HPDE6-E6E7 (cell line): ENCODE measurements at regions not wholly inside any gene's neighbourhood (a gene's known extent, or its start where the extent isn't known, plus 50 kb on each side); places are given as distances from the start of the nearest gene placed in this dataset.

Experiments used
- DNase-seq: peaks from one replicate; pipeline ENCODE4 v3.0.0; 2011; ENCODE audit warnings: missing footprints; ENCODE audit errors: extremely low spot score

DNA sequence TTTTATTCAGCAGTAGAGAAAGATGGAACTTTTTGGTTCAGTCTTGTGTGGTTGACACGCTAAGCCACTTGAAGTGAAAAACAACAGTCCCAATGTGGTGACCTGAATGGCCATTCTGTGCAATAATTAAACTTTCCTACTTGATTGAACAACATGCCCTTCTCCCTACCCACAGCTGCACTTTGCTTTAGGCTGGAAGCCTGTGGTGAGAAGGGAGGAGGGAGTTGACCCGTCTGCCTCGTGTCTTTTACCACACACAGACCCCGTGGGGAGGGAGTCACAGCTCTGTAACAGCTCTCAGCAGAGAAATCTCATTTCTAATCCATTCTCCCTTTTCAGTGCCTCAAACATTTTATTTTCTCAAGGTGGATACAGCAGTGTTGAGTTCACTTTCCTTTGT lies 138.2 kb upstream of the PKDCC start:
- no peak for DNase-seq

GRCh38 chr2:41910126-41910525 lies 137.7 kb upstream of the PKDCC start:
- no peak for DNase-seq

- DNase-seq: no peak
Observed at GRCh38 chr2:41911033-41911432, 136.8 kb upstream of the PKDCC start.

- no peak for DNase-seq
Observed at GRCh38 chr2:41912337-41912736, 135.5 kb upstream of the PKDCC start.

DNA sequence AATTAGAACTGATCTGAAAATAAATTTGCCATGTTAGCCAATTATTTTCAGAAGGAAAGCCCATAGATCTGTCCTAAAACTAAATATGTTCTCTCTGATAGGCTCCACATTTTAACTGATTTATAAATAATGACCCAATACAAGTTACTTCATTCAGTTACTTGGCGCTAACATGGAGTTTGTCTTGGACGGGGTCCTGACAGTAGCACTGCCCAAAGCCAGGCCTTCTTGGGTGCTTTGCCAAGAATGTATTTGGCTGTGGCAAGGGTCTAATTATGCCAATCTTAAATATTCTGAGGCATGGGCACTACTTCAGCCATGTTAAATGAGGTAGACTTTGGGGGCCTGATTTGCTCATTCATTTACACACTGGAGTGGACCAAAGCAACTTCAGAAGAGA lies 135.0 kb upstream of the PKDCC start:
- no peak for DNase-seq

- no peak for DNase-seq
Observed at GRCh38 chr2:41913311-41913710, 134.5 kb upstream of the PKDCC start.

DNA sequence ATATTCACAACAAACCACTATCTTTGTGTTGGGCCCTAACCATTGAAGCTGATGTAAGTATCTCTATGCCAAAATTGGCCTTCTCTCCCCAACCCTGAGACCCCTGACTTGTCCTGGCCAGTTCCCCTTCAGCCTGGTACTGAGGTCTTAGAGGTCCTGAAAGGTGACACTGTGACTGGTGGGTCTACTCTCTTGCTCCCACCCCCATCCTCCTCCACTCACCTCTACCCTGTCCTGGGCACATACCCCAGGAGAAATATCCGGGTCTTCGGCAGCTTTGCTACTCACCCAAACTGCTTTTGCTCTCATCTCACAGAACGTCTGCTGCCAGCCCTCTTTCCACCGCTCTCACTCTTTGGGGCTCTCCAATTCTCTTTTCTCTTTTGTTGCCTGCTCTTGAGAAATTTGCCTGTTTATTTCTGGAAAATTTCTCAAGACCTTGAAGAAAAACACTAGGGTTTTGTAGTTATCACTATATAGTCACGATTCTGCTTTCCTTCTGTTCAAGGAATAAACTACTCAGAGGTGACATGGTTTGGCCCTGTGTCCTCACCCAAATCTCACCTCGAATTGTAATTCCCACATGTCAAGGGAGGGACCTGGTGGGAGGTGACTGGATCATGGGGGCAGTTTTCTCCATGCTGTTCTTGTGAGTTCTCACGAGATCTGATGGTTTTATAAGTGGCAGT lies 133.8 kb upstream of the PKDCC start:
- no peak for DNase-seq

GRCh38 chr2:41914936-41915335 lies 132.9 kb upstream of the PKDCC start:
- no peak for DNase-seq

DNA sequence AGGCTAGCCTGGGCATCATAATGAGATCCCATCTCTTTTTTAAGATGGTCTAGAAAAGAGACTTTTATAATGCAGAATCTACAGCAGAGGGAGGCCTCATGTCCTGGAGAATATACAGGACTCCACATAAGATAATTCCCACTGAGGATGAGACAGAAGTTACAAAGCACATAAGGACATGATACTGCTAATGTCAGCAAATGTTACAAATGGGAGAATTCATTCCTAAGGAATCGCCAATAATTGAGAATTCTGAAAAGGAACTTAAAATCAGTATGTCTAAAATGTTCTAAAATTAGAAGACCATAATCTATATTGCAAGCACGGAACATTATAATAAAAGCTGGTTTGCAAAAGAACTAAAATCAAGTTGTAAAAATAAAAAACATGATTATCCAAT lies 131.6 kb upstream of the PKDCC start:
- DNase-seq: no peak

DNA sequence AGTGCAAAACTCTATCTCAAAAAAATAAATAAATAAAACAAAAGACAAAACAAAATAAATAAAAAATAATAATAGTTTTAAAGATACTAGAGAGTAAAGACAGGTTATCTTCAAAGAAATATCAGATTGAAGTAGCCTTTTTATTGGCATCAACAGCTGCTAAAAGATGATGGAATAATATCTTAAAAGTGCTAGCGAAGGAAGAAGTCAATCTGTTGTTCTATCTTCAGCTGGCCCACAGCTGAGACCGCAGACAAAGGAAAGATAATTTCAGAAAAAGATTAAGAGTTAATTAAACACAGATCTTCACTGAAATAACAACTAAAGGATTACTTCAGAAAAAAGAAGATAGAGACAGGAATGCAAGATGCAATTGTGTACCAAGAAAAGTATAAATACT lies 130.2 kb upstream of the PKDCC start:
- DNase-seq: no peak

DNA sequence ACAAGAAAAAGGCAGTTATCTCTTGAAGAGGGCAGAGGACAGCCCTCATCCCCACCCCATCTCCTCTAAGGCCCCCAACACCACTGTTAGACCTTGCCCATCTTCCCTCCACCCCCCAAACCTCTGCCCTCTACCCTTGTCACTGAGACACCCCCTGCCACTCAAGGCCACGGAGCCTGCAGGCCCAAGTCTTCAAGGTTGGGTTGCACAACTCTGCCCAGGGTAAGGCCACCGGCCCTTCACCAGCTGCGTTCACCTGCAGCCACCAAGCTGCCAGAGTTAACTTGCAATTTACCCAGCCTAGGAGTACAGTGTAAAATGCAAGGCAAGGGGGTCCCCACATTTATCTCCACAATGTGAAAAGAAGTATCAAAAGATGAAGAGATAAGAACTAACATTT lies 128.7 kb upstream of the PKDCC start:
- no peak for DNase-seq

DNA sequence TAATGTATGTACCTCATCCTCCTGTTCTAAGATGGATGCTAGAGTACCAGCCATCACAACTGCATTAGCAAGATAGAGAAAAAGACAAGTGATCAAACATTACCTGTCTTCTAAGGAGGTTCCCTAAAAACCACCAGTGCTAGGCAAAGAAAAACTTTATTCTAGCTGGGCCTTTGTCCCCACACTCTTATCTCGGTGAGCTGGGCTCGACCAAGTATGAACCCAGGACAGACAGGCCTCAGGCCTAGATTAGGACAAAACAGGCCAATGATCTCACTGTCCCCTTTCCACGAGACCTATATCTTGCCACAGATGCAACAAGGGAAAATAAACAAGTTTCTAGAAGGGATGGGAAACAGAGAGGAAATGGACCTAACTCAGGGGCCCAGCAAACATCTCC lies 127.6 kb upstream of the PKDCC start:
- no peak for DNase-seq

DNA sequence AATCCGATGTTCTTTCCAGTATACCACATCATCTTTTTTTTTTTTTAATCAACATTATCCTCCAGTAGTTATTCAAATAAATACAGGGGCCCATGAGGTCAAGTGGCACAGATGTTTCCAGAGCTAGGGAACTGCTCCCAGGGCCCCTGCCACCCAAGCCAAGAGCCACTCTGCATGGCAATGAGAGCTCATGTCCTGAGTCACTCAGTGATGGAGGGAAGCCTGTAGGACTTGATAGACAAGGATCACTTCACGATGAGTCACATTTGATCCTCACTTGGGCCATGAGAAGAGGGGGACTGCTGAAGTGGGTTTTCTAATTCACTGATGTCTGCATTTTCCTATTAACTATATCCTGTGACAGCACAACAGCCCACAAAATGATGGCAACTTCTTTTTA lies 127.0 kb upstream of the PKDCC start:
- peak; percentile 51 for DNase-seq

DNA sequence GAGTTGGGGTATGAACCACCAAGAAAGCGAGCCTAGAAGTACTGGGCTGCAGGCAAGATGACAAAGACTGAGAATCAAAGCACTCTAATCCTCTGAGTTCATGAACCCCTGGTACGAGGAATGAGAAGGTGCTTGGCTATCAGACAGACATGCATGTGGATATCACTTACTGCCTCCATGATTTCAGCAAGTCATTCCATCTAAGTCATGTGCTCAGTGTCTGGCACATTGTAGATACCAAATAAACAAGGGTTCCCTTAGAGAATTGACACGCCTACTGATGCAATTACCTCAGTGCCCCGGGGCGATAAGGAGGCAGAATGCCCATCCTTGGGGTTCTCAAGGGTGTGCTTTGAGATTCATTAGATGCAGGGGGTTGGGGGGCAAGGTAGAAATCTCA lies 125.6 kb upstream of the PKDCC start:
- peak; percentile 53 for DNase-seq

DNA sequence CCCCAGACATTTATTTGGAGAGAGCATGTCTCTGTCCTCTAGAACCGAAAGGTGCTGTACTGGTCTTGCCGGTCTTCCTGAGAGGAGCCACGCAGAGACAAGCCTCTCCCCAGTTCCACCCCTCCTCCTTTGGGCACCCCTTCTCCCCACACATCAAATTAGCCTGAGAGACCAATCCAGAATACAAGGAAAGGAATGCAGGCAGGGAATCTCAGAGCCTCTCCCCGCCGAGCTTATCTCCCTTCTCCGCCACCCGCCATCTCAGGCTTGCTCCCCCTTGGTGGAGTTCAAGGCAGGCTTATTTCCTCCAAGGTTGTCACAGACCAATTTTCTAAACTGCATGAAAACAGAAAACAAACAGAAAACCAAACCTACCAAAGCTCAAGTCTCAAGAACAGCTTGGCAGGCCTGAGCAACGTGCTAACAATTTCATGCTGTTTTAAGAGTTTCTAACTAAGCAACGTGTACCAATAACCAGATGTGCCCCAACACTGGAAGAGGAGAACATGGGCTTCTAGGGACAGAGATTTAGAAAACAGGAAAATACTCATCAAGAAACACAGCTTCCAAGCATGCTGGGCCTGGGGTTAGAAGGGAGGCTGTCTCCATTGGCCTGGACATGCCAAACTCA lies 124.5 kb upstream of the PKDCC start:
- DNase-seq: no peak

- DNase-seq: no peak
Observed at GRCh38 chr2:41924024-41924423, 123.8 kb upstream of the PKDCC start.

GRCh38 chr2:41924709-41925408 lies 123.0 kb upstream of the PKDCC start:
- no peak for DNase-seq

GRCh38 chr2:41925712-41926111 lies 122.1 kb upstream of the PKDCC start:
- DNase-seq: no peak

- DNase-seq: no peak
Observed at GRCh38 chr2:41926614-41927580, 120.9 kb upstream of the PKDCC start.

- DNase-seq: no peak
Observed at GRCh38 chr2:41927581-41928264, 120.1 kb upstream of the PKDCC start.

DNA sequence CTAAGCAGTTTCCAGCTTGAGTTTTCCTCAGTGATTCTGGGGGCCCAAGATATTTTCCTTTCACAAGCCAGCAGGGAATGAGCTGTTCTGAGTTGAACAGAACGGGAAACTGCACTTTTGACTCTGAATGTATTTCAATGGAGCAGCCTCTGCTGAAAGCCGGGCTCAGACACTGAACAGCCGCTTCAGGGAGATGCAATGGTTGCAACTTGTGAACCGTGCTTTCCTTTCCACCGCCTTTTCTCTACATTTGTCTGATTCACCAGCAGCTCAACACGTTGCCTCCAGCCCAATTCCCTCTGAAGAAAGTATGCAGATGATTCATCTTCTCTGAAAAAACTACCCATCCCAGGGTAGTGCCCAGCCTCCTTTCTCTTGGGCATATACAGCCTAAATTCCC lies 119.3 kb upstream of the PKDCC start:
- DNase-seq: peak; percentile 87
